Astrocyte (in vitro differentiated cells and primary cell): ENCODE measurements at regions not wholly inside any gene's neighbourhood (a gene's known extent, or its start where the extent isn't known, plus 50 kb on each side); places are given as distances from the start of the nearest gene placed in this dataset.

Experiments
- DNase-seq: peaks from one replicate; pipeline ENCODE4 v3.0.0-alpha.2; 2010; ENCODE audit warnings: low read depth
- FAIRE-seq: peaks from 2 replicates; lab custom pipeline; 2011; peaks lifted over from hg19 to GRCh38; lab: Jason Lieb, UNC
- H2AFZ ChIP-seq: 2 replicates; pipeline ENCODE4 v1.6.0; 2012; ENCODE audit warnings: low read depth, low read length, inconsistent platforms
- H3K27ac ChIP-seq: 2 replicates; pipeline ENCODE4 v1.5.1; 2011; ENCODE audit warnings: low read depth, low read length, inconsistent platforms
- H3K27me3 ChIP-seq: 2 replicates; pipeline ENCODE4 v1.6.0; 2011; ENCODE audit warnings: low read length, inconsistent platforms; ENCODE audit not compliant: insufficient read depth
- H3K36me3 ChIP-seq: 2 replicates; pipeline ENCODE4 v1.5.1; 2011; ENCODE audit warnings: low read length, inconsistent platforms; ENCODE audit not compliant: insufficient read depth
- H3K4me1 ChIP-seq: 2 replicates; pipeline ENCODE4 v1.5.1; 2011; ENCODE audit warnings: low read length, inconsistent platforms; ENCODE audit not compliant: insufficient read depth
- H3K4me2 ChIP-seq: 2 replicates; pipeline ENCODE4 v1.6.0; 2012; ENCODE audit warnings: low read length, inconsistent platforms
- H3K4me3 ChIP-seq: 2 replicates; pipeline ENCODE4 v1.5.1; 2011; ENCODE audit warnings: low read depth, mild to moderate bottlenecking, low read length, inconsistent platforms; ENCODE audit not compliant: insufficient read depth
- H3K79me2 ChIP-seq: 2 replicates; pipeline ENCODE4 v1.6.0; 2012; ENCODE audit warnings: mild to moderate bottlenecking, low read length, inconsistent platforms; ENCODE audit not compliant: insufficient read depth
- H3K9ac ChIP-seq: 2 replicates; pipeline ENCODE4 v1.6.0; 2012; ENCODE audit warnings: mild to moderate bottlenecking, low read length, inconsistent platforms
- H3K9me3 ChIP-seq: 2 replicates; pipeline ENCODE4 v1.5.1; 2012; ENCODE audit warnings: low read depth, mild to moderate bottlenecking, low read length, inconsistent platforms; ENCODE audit not compliant: insufficient read depth
- H4K20me1 ChIP-seq: 2 replicates; pipeline ENCODE4 v1.6.0; 2012; ENCODE audit warnings: low read length, inconsistent platforms; ENCODE audit not compliant: insufficient read depth
- H3K27ac Mint-ChIP-seq: one replicate; pipeline ENCODE4 v1.8.0; 2021; ENCODE audit warnings: mild to moderate bottlenecking, mixed read lengths; ENCODE audit not compliant: unreplicated experiment
- H3K27me3 Mint-ChIP-seq: one replicate; pipeline ENCODE4 v1.8.0; 2021; ENCODE audit warnings: low read depth, mixed read lengths; ENCODE audit not compliant: unreplicated experiment
- H3K36me3 Mint-ChIP-seq: one replicate; pipeline ENCODE4 v1.8.0; 2021; ENCODE audit warnings: low read depth, mixed read lengths; ENCODE audit not compliant: unreplicated experiment
- H3K4me1 Mint-ChIP-seq: one replicate; pipeline ENCODE4 v1.8.0; 2021; ENCODE audit warnings: low read depth, mixed read lengths; ENCODE audit not compliant: unreplicated experiment
- H3K4me3 Mint-ChIP-seq: one replicate; pipeline ENCODE4 v1.8.0; 2021; ENCODE audit warnings: mild to moderate bottlenecking, moderate library complexity, mixed read lengths; ENCODE audit not compliant: unreplicated experiment
- H3K9me3 Mint-ChIP-seq: one replicate; pipeline ENCODE4 v1.8.0; 2021; ENCODE audit warnings: mild to moderate bottlenecking, mixed read lengths; ENCODE audit not compliant: unreplicated experiment
- EZH2 ChIP-seq: IDR thresholded peaks from 2 replicates; pipeline ENCODE4 v1.6.1; 2012; ENCODE audit warnings: mild to moderate bottlenecking, low read length, inconsistent platforms; ENCODE audit not compliant: insufficient read depth
- TF ChIP-seq, protein P1 (sequence below): IDR thresholded peaks from 2 replicates; pipeline ENCODE4 v1.5.1; 2011; ENCODE audit warnings: low read depth, mild to moderate bottlenecking, inconsistent platforms, low read length, moderate library complexity; ENCODE audit not compliant: insufficient read depth

DNA sequence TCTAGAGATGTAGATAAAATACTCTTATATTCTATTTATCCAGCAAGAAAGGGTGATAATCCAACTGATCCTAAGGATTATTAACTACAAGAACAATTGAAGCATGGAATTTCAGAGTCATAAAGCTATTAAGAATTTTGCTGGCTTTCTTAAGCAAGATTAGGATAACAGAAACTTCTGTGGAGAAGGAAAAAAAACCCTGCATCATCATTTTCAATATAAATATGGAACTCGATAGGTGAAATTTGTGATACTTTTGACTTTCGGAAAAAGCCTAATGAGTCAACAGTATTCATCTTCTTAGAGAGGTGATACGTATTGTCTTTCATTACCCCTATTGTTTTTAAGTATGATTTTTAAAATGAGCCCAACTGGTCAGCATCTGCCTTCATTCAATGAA, 593.3 kb downstream of the CPS1 start:
- no peaks in the 10 kb centered on the region for H4K20me1 ChIP-seq
- no peak overlapping the region for H3K4me3 Mint-ChIP-seq
- no peak overlapping the region for H2AFZ ChIP-seq
- H3K79me2 ChIP-seq = no peaks in the 10 kb centered on the region
- H3K4me2 ChIP-seq = no peak overlapping the region
- H3K36me3 Mint-ChIP-seq = no peaks in the 10 kb centered on the region
- H3K27ac ChIP-seq = no peak overlapping the region
- no peaks in the 10 kb centered on the region for H3K27me3 ChIP-seq
- H3K36me3 ChIP-seq = no peaks in the 10 kb centered on the region
- H3K4me3 ChIP-seq = no peak overlapping the region
- no peaks in the 10 kb centered on the region for H3K4me1 ChIP-seq
- no peaks in the 10 kb centered on the region for H3K27me3 Mint-ChIP-seq
- H3K4me1 Mint-ChIP-seq = no peaks in the 10 kb centered on the region
- no peak for DNase-seq
- no peak for FAIRE-seq
- H3K27ac Mint-ChIP-seq = no peak overlapping the region
- no peaks in the 10 kb centered on the region for H3K9me3 ChIP-seq
- no peak overlapping the region for H3K9ac ChIP-seq
- TF ChIP-seq EZH2 = no peak
- TF ChIP-seq, protein P1, sequence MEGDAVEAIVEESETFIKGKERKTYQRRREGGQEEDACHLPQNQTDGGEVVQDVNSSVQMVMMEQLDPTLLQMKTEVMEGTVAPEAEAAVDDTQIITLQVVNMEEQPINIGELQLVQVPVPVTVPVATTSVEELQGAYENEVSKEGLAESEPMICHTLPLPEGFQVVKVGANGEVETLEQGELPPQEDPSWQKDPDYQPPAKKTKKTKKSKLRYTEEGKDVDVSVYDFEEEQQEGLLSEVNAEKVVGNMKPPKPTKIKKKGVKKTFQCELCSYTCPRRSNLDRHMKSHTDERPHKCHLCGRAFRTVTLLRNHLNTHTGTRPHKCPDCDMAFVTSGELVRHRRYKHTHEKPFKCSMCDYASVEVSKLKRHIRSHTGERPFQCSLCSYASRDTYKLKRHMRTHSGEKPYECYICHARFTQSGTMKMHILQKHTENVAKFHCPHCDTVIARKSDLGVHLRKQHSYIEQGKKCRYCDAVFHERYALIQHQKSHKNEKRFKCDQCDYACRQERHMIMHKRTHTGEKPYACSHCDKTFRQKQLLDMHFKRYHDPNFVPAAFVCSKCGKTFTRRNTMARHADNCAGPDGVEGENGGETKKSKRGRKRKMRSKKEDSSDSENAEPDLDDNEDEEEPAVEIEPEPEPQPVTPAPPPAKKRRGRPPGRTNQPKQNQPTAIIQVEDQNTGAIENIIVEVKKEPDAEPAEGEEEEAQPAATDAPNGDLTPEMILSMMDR = no peak
- no peaks in the 10 kb centered on the region for H3K9me3 Mint-ChIP-seq

- no peaks in the 10 kb centered on the region for H3K79me2 ChIP-seq
- no peak for TF ChIP-seq EZH2
- TF ChIP-seq, protein P1 = no peak
- H3K27ac ChIP-seq = no peak overlapping the region
- Mint-ChIP-seq H3K4me3 (no peak overlapping the region), H3K27ac (no peak overlapping the region), H3K9me3 (no peaks in the 10 kb centered on the region), H3K4me1 (peaks cover 10% of the 10 kb centered on the region), H3K27me3 (no peaks in the 10 kb centered on the region), H3K36me3 (no peaks in the 10 kb centered on the region)
- H3K27me3 ChIP-seq = no peaks in the 10 kb centered on the region
- H3K36me3 ChIP-seq = no peaks in the 10 kb centered on the region
- DNase-seq (peak; percentile 46), FAIRE-seq (no peak)
- no peak overlapping the region for H3K4me2 ChIP-seq
- peaks cover 3% of the 10 kb centered on the region for H3K4me1 ChIP-seq
- no peaks in the 10 kb centered on the region for H3K9me3 ChIP-seq
- H2AFZ ChIP-seq = no peak overlapping the region
- H3K9ac ChIP-seq = no peak overlapping the region
- H4K20me1 ChIP-seq = no peaks in the 10 kb centered on the region
- no peak overlapping the region for H3K4me3 ChIP-seq
Observed at GRCh38 chr2:211157211-211157610, 600.8 kb downstream of the CPS1 start.

DNA sequence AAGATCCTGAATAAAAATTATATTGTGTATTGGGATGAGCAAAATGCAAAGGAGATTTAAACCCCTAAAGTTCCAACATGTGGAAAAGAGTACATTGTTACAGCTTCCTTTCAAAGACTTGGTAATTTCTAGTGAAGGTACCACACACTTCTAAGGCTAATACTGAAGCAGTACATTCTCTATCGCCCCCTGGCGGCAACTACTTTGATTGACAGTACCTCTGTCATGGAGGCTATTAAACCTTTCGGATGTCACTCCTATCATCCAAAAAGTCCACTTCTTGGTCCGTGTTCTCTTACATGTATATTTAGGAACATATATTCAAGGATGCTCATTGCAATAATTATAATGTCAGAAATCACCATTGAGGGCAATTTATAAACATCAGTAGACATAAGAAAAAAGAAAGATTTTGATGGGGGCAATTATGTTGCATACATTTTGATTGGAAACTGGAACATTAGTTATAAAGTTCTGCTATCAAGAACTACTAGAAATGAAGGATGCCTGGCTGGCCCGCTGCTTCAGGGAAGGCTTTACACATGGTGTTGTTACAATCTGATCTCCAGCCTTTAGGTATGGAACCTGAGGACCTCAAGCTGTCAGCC, 601.6 kb downstream of the CPS1 start:
- Histone ChIP-seq H2AFZ (no peak overlapping the region), H3K27me3 (no peaks in the 10 kb centered on the region), H3K27ac (no peak overlapping the region), H3K4me2 (no peak overlapping the region), H3K9ac (no peak overlapping the region), H4K20me1 (no peaks in the 10 kb centered on the region), H3K36me3 (no peaks in the 10 kb centered on the region), H3K4me3 (no peak overlapping the region), H3K9me3 (no peaks in the 10 kb centered on the region), H3K4me1 (peaks cover 3% of the 10 kb centered on the region), H3K79me2 (no peaks in the 10 kb centered on the region)
- DNase-seq = peak; percentile 38
- no peaks in the 10 kb centered on the region for H3K27me3 Mint-ChIP-seq
- H3K4me1 Mint-ChIP-seq = peaks cover 13% of the 10 kb centered on the region
- no peak overlapping the region for H3K4me3 Mint-ChIP-seq
- no peak for FAIRE-seq
- no peaks in the 10 kb centered on the region for H3K36me3 Mint-ChIP-seq
- H3K9me3 Mint-ChIP-seq = no peaks in the 10 kb centered on the region
- no peak overlapping the region for H3K27ac Mint-ChIP-seq
- TF ChIP-seq EZH2 = no peak
- TF ChIP-seq, protein P1 = peak; percentile 91
